Liver (tissue), 8 donors: ENCODE measurements at regions not wholly inside any gene's neighbourhood (a gene's known extent, or its start where the extent isn't known, plus 50 kb on each side); places are given as distances from the start of the nearest gene placed in this dataset.

Experiments used
- DNase-seq: peaks from one replicate; pipeline ENCODE4 v3.0.0-alpha.2; 2017; ENCODE audit warnings: low spot score
- H3K27ac ChIP-seq, 2 donors: one replicate each; pipeline ENCODE4 v1.7.0; 2013; ENCODE audit warnings: inconsistent platforms in 2 of 2, low read length in 2 of 2, control low read depth in 1 of 2, low read depth in 1 of 2, mild to moderate bottlenecking in 1 of 2
- H3K27me3 ChIP-seq, 4 donors: one replicate each; pipeline versions ENCODE4 v1.6.1 to v1.7.0; 2013; ENCODE audit warnings: low read length in 3 of 4, inconsistent platforms in 1 of 4, mild to moderate bottlenecking in 1 of 4, moderate library complexity in 1 of 4; ENCODE audit not compliant: control insufficient read depth in 4 of 4, insufficient read depth in 4 of 4
- H3K36me3 ChIP-seq, 4 donors: one replicate each; pipeline versions ENCODE4 v1.6.1 to v1.7.0; 2013; ENCODE audit warnings: low read length in 3 of 4, mild to moderate bottlenecking in 3 of 4, low read depth in 1 of 4, moderate library complexity in 1 of 4; ENCODE audit not compliant: control insufficient read depth in 4 of 4, insufficient read depth in 3 of 4
- H3K4me1 ChIP-seq, 4 donors: one replicate each; pipeline versions ENCODE4 v1.6.1 to v1.7.0; 2013; ENCODE audit warnings: low read length in 3 of 4, mild to moderate bottlenecking in 3 of 4, moderate library complexity in 1 of 4; ENCODE audit not compliant: control insufficient read depth in 4 of 4, insufficient read depth in 4 of 4
- H3K4me3 ChIP-seq, 3 donors: one replicate each; pipeline versions ENCODE4 v1.6.1 to v1.7.0; 2013; ENCODE audit warnings: low read length in 3 of 3, control low read depth in 1 of 3, low read depth in 1 of 3, mild to moderate bottlenecking in 1 of 3
- H3K9ac ChIP-seq, 2 donors: one replicate each; pipeline ENCODE4 v1.7.0; 2013; ENCODE audit warnings: low read length in 2 of 2, mild to moderate bottlenecking in 2 of 2, moderate library complexity in 2 of 2, control low read depth in 1 of 2, low read depth in 1 of 2
- H3K9me3 ChIP-seq, 4 donors: one replicate each; pipeline versions ENCODE4 v1.6.1 to v1.7.0; 2013; ENCODE audit warnings: low read length in 3 of 4; ENCODE audit not compliant: control insufficient read depth in 4 of 4
- ATF3 ChIP-seq: IDR thresholded peaks from 2 replicates; pipeline ENCODE4 v1.6.1; 2016; ENCODE audit warnings: antibody characterized with exemption
- CTCF ChIP-seq: fragments of 150-350 bp; IDR thresholded peaks from 2 replicates; pipeline ENCODE4 v1.5.1; 2017; ENCODE audit warnings: improper control_type of control experiment, low read depth, low read length; ENCODE audit not compliant: missing input control
- EGR1 ChIP-seq, 2 donors: IDR thresholded peaks; 2 replicates each; pipeline ENCODE4 v1.6.1; 2016 to 2018; ENCODE audit warnings: antibody characterized with exemption in 2 of 2, low read depth in 2 of 2
- FOXA1 ChIP-seq: IDR thresholded peaks from 2 replicates; pipeline ENCODE4 v1.6.1; 2016; ENCODE audit warnings: antibody characterized with exemption
- FOXA2 ChIP-seq: IDR thresholded peaks from 2 replicates; pipeline ENCODE4 v1.6.1; 2016; ENCODE audit warnings: antibody characterized with exemption
- GABPA ChIP-seq, 2 donors: IDR thresholded peaks in 1 of 2; conservative IDR thresholded peaks in 1 of 2; 2 replicates each; pipeline ENCODE4 v1.6.1; 2016; ENCODE audit warnings: antibody characterized with exemption in 2 of 2, mild to moderate bottlenecking in 1 of 2, moderate library complexity in 1 of 2
- HNF4A ChIP-seq, 2 donors: conservative IDR thresholded peaks; 2 replicates each; pipeline ENCODE4 v1.6.1; 2016; ENCODE audit warnings: antibody characterized with exemption in 2 of 2, mild to moderate bottlenecking in 2 of 2
- HNF4G ChIP-seq: IDR thresholded peaks from 2 replicates; pipeline ENCODE4 v1.6.1; 2016; ENCODE audit warnings: antibody characterized with exemption
- JUND ChIP-seq, 2 donors: IDR thresholded peaks; 2 replicates each; pipeline ENCODE4 v1.6.1; 2016; ENCODE audit warnings: antibody characterized with exemption in 2 of 2
- MAX ChIP-seq: IDR thresholded peaks from 2 replicates; pipeline ENCODE4 v1.6.1; 2016; ENCODE audit warnings: antibody characterized with exemption
- NR2F2 ChIP-seq: IDR thresholded peaks from 2 replicates; pipeline ENCODE4 v1.6.1; 2016; ENCODE audit warnings: antibody characterized with exemption
- RAD21 ChIP-seq, 2 donors: IDR thresholded peaks; 2 replicates each; pipeline ENCODE4 v1.6.1; 2016; ENCODE audit warnings: antibody characterized with exemption in 2 of 2, mild to moderate bottlenecking in 2 of 2
- REST ChIP-seq: IDR thresholded peaks from 2 replicates; pipeline ENCODE4 v1.6.1; 2016; ENCODE audit warnings: antibody characterized with exemption, mild to moderate bottlenecking
- SP1 ChIP-seq: IDR thresholded peaks from 2 replicates; pipeline ENCODE4 v1.6.1; 2018; ENCODE audit warnings: antibody characterized with exemption, mild to moderate bottlenecking
- TAF1 ChIP-seq: conservative IDR thresholded peaks from 2 replicates; pipeline ENCODE4 v1.6.1; 2016; ENCODE audit warnings: antibody characterized with exemption, mild to moderate bottlenecking
- YY1 ChIP-seq: IDR thresholded peaks from 2 replicates; pipeline ENCODE4 v1.6.1; 2016; ENCODE audit warnings: antibody characterized with exemption, mild to moderate bottlenecking
- ZBTB33 ChIP-seq: IDR thresholded peaks from 2 replicates; pipeline ENCODE4 v1.6.1; 2016; ENCODE audit warnings: antibody characterized with exemption
- WGBS: extraction: QIAGEN DNeasy Blood & Tissue Kit; methylation state at CpG from one replicate; pipeline ENCODE4 v1.1.7; 2013; 5-methylcytosine and 5-hydroxymethylcytosine counted together
- donor health status: healthy.
- donor health status: healthy.
- donor health status: healthy.
- donor health status: healthy.
- donor health status: healthy.

- WGBS, result 88% methylated on average over 5 of the region's 5 CpGs
- Histone ChIP-seq H3K27ac (no peak overlapping the region), H3K9me3 (no peaks in the 10 kb centered on the region), H3K4me1 (no peaks in the 10 kb centered on the region), H3K4me3 (no peak overlapping the region), H3K9ac (no peak overlapping the region), H3K27me3 (no peaks in the 10 kb centered on the region), H3K36me3 (no peaks in the 10 kb centered on the region)
- DNase-seq, result no peak
- TF ChIP-seq HNF4G (no peak), SP1 (no peak), FOXA2 (no peak), GABPA (IDR thresholded peaks at IDR 0.05 in 1 of 2, conservative IDR thresholded peaks at IDR 0.05 in 1 of 2) (no peak), NR2F2 (no peak), HNF4A (conservative IDR thresholded peaks at IDR 0.05) (no peak), RAD21 (IDR thresholded peaks at IDR 0.05) (no peak), FOXA1 (no peak), EGR1 (IDR thresholded peaks at IDR 0.05; ENCODE audit: low read depth in 2 of 2) (no peak), ZBTB33 (no peak), CTCF (no peak), REST (no peak)
These were observed 308.1 kb downstream of the PTTG2 start for GRCh38 chr4:38268108-38268820.

GRCh38 chr4:38268837-38269236 lies 308.6 kb downstream of the PTTG2 start:
- Histone ChIP-seq H3K4me1 (no peaks in the 10 kb centered on the region), H3K36me3 (no peaks in the 10 kb centered on the region), H3K27ac (no peak overlapping the region), H3K9ac (no peak overlapping the region), H3K4me3 (no peak overlapping the region), H3K27me3 (no peaks in the 10 kb centered on the region), H3K9me3 (no peaks in the 10 kb centered on the region)
- TF ChIP-seq ZBTB33 (no peak), SP1 (no peak), MAX (no peak), RAD21 (IDR thresholded peaks at IDR 0.05) (no peak), GABPA (IDR thresholded peaks at IDR 0.05 in 1 of 2, conservative IDR thresholded peaks at IDR 0.05 in 1 of 2) (no peak), HNF4A (conservative IDR thresholded peaks at IDR 0.05) (no peak), JUND (IDR thresholded peaks at IDR 0.05) (no peak), FOXA1 (no peak), YY1 (no peak), ATF3 (no peak), TAF1 (no peak), FOXA2 (no peak), NR2F2 (no peak)
- 93% methylated on average over 1 of the region's 1 CpG for WGBS
- no peak for DNase-seq
